ENCODE measurements at regions not wholly inside any gene's neighbourhood (a gene's known extent, or its start where the extent isn't known, plus 50 kb on each side); places are given as distances from the start of the nearest gene placed in this dataset.

GRCh38 chr14:29039171-29039570, 272.6 kb downstream of the FOXG1 start:
- DNase-seq (ENCODE audit: low spot score), result peak; percentile 48

GRCh38 chr14:29042551-29042950, 276.0 kb downstream of the FOXG1 start:
- no peak for DNase-seq (ENCODE audit: low spot score)

GRCh38 chr14:29043737-29044136, 277.1 kb downstream of the FOXG1 start:
- peak; percentile 41 for DNase-seq (ENCODE audit: low spot score)

GRCh38 chr14:29045237-29045636, 278.6 kb downstream of the FOXG1 start:
- no peak for DNase-seq (ENCODE audit: low spot score)

- DNase-seq (ENCODE audit: low spot score), result no peak
Measured at GRCh38 chr14:29054119-29054518, 287.5 kb downstream of the FOXG1 start.

GRCh38 chr14:29056041-29056566, 289.5 kb downstream of the FOXG1 start:
- no peak for DNase-seq (ENCODE audit: low spot score)

GRCh38 chr14:29061702-29062101, 295.1 kb downstream of the FOXG1 start:
- DNase-seq (ENCODE audit: low spot score), result no peak

GRCh38 chr14:29062466-29062865, 295.9 kb downstream of the FOXG1 start:
- no peak for DNase-seq (ENCODE audit: low spot score)

- DNase-seq (ENCODE audit: low spot score), result no peak
Measured at GRCh38 chr14:29062976-29063375, 296.4 kb downstream of the FOXG1 start.

- DNase-seq (ENCODE audit: low spot score), result no peak
Measured at GRCh38 chr14:29064305-29064900, 297.8 kb downstream of the FOXG1 start.

- DNase-seq (ENCODE audit: low spot score), result no peak
Measured at GRCh38 chr14:29069228-29069627, 302.6 kb downstream of the FOXG1 start.

- no peak for DNase-seq (ENCODE audit: low spot score)
Measured at GRCh38 chr14:29075761-29076160, 309.2 kb downstream of the FOXG1 start.

- DNase-seq (ENCODE audit: low spot score), result no peak
Measured at GRCh38 chr14:29077916-29078315, 311.3 kb downstream of the FOXG1 start.

GRCh38 chr14:29078810-29079522, 312.4 kb downstream of the FOXG1 start:
- no peak for DNase-seq (ENCODE audit: low spot score)

GRCh38 chr14:29085546-29085945, 319.0 kb downstream of the FOXG1 start:
- no peak for DNase-seq (ENCODE audit: low spot score)

GRCh38 chr14:29089849-29090248, 323.3 kb downstream of the FOXG1 start:
- DNase-seq (ENCODE audit: low spot score), result no peak

- DNase-seq (ENCODE audit: low spot score), result no peak
Measured at GRCh38 chr14:29092121-29092520, 325.5 kb downstream of the FOXG1 start.

- DNase-seq (ENCODE audit: low spot score), result no peak
Measured at GRCh38 chr14:29097476-29097875, 330.9 kb downstream of the FOXG1 start.

- DNase-seq (ENCODE audit: low spot score), result peak; percentile 80
Measured at GRCh38 chr14:29098656-29099055, 332.1 kb downstream of the FOXG1 start.

- no peak for DNase-seq (ENCODE audit: low spot score)
Measured at GRCh38 chr14:29102266-29102665, 335.7 kb downstream of the FOXG1 start.

- DNase-seq (ENCODE audit: low spot score), result no peak
Measured at GRCh38 chr14:29102996-29103395, 336.4 kb downstream of the FOXG1 start.

GRCh38 chr14:29108908-29109307, 342.3 kb downstream of the FOXG1 start:
- DNase-seq (ENCODE audit: low spot score), result no peak

GRCh38 chr14:29109589-29109988, 343.0 kb downstream of the FOXG1 start:
- no peak for DNase-seq (ENCODE audit: low spot score)

GRCh38 chr14:29111554-29111953, 345.0 kb downstream of the FOXG1 start:
- no peak for DNase-seq (ENCODE audit: low spot score)
